Adrenal gland (tissue), 5 donors: ENCODE measurements at regions not wholly inside any gene's neighbourhood (a gene's known extent, or its start where the extent isn't known, plus 50 kb on each side); places are given as distances from the start of the nearest gene placed in this dataset.

Experiments
- CTCF ChIP-seq, 6 experiments: fragments of 450-650 bp in 4 of 6; fragments of 200-600 bp in 2 of 6; sonication (generic) in 1 of 6; IDR thresholded peaks; 1 replicate in 5 of 6; 2 replicates in 1 of 6; pipeline versions ENCODE4 v1.5.1 to v1.8.0; 2016 to 2021; ENCODE audit warnings: antibody characterized with exemption in 6 of 6, mild to moderate bottlenecking in 2 of 6, moderate library complexity in 1 of 6
- POLR2A ChIP-seq, 2 donors: fragments of 450-650 bp; IDR thresholded peaks; one replicate each; pipeline ENCODE4 v1.6.1; 2017; ENCODE audit warnings: antibody characterized with exemption in 2 of 2, mild to moderate bottlenecking in 2 of 2, moderate library complexity in 1 of 2
- donor health status: DM: no; HTN: no; CAD: no.

DNA sequence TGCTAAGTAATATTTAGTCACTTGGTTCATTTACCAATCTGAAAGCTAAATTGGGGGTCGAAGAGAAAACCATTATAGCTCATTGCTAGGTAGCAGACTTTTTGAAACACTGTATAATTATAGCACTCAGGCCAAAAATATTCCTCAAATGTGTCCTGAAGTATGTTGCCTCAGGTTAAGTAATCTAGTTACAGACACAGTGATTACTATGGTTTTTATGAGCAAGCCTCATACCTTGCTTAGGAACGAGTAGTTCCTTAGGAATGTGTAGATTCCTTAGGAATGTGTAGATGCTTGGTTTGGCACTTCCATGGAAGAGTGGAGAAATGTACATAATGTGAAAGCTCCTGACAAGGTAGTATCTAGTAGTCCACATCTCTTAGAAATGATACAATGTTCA, 387.5 kb downstream of the LMO7 start:
- no peak for TF ChIP-seq CTCF (IDR thresholded peaks at IDR 0.05)
- TF ChIP-seq POLR2A (IDR thresholded peaks at IDR 0.05) = no peak
